DMS79 (cell line): ENCODE measurements at regions not wholly inside any gene's neighbourhood (a gene's known extent, or its start where the extent isn't known, plus 50 kb on each side); places are given as distances from the start of the nearest gene placed in this dataset.

Experiments
- DNase-seq: peaks from one replicate; lab custom pipeline; 2025; lab: John Stamatoyannopoulos, UW

GRCh38 chr5:118778941-118779340 lies 209.4 kb downstream of the DTWD2 start:
- no peak for DNase-seq

GRCh38 chr5:118777189-118777736 lies 211.1 kb downstream of the DTWD2 start:
- no peak for DNase-seq

GRCh38 chr5:118776755-118777154 lies 211.6 kb downstream of the DTWD2 start:
- DNase-seq = no peak

GRCh38 chr5:118775790-118776499 lies 212.4 kb downstream of the DTWD2 start:
- no peak for DNase-seq

GRCh38 chr5:118768607-118769175 lies 219.7 kb downstream of the DTWD2 start:
- DNase-seq = no peak

DNA sequence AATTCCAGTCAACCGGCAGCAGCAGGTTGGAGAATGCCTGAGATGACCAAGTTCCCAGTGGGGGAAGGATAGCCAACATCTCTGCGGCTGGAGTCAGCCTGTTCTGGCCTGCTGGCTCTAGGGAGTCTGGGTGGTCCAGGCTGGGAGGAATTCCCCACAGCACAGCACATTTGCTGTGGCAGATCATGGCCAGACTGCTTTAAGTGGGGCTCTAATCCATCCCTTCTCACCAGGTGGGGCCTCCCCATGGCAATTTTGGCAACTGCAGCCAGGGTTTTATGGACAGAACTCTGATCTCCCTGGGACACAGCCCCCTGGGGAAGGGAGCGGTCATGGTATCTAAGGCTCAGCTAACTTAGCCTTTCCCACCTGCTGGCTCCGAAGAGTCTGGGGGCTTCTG lies 226.1 kb downstream of the DTWD2 start:
- no peak for DNase-seq

GRCh38 chr5:118761814-118762213 lies 226.5 kb downstream of the DTWD2 start:
- no peak for DNase-seq

DNA sequence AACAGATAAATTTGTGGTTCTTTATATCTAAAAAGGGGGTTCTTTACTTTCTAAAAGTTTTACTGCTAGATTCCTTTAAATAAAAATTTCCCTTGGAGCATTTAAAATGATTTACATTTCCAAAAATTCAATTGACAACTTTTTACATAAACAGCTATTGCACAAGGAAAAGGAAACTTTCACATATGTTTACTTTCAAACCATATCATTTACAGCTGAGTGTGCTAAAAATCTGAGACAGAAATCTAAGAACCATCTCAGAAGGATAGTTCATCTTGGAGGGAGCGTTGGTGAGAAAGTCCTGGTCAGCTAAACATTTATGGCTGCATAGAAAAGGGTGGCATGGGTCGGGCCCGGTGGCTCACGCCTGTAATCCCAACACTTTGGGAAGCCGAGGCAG lies 235.4 kb downstream of the DTWD2 start:
- no peak for DNase-seq

GRCh38 chr5:118736396-118736795 lies 252.0 kb downstream of the DTWD2 start:
- DNase-seq = no peak

GRCh38 chr5:118733394-118733793 lies 255.0 kb downstream of the DTWD2 start:
- DNase-seq = no peak

- DNase-seq = no peak
These were observed 260.2 kb downstream of the DTWD2 start for GRCh38 chr5:118728191-118728590.

- peak; percentile 54 for DNase-seq
These were observed 261.5 kb downstream of the DTWD2 start for GRCh38 chr5:118726891-118727290.

GRCh38 chr5:118723021-118723338 lies 265.4 kb downstream of the DTWD2 start:
- no peak for DNase-seq

- no peak for DNase-seq
These were observed 266.0 kb downstream of the DTWD2 start for GRCh38 chr5:118722122-118723020.

GRCh38 chr5:118711727-118712126 lies 276.6 kb downstream of the DTWD2 start:
- no peak for DNase-seq

GRCh38 chr5:118705959-118706667 lies 282.2 kb downstream of the DTWD2 start:
- DNase-seq = peak; percentile 15

DNA sequence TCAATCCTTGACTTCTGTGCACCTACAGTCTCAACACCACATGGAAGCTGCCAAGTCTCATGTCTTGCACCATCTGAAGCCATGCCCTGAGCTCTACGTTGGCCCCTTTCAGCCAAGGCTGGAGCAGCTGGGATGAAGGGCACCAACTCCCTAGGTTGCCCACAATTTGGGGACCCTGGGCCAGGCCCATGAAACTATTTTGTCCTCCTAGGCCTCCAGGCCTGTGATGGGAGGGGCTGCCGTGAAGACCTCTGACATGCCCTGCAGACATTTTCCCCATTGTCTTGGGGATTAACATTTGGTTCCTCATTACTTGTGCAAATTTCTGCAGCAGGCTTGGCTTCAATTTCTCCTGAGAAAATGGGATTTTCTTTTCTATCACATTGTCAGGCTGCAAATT lies 285.1 kb downstream of the DTWD2 start:
- DNase-seq = no peak

DNA sequence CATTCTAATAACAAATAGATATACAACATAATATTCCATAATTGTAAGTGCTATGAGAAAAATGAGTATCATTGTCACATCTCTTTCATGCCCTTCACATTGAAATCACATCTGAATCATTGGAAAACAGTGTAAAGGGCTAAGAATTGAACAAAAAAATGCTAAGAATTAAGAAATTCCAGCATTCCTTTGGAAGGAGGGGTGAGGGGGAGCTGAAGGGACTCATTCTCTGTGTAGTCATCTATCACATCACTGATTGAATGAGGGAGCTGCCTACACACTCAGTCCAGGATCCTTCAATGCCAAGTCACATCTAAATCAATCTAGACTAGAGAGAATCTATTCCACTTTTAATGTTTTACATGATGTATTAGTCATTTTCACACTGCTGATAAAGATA lies 286.6 kb downstream of the DTWD2 start:
- DNase-seq = no peak

- no peak for DNase-seq
These were observed 287.8 kb downstream of the DTWD2 start for GRCh38 chr5:118700510-118700909.

DNA sequence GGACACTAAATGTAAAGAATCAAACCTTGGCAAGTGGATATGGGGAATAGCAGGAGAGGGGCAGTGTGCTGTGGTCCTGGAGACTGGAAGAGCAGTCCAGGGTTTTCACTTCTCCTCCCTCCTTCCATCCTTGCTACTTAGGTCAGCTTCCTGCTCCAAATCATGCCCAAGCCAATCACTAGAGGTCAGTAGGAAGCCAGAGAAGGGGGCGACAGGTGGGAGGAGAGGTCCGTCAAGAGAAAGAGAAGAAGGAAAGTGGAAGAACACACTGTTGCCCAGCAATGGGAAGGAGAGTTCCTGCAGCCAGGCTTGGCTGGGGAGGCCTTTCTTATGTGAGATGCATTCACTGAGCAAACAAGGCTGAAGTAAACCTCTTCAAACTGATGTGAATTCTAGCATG lies 289.6 kb downstream of the DTWD2 start:
- no peak for DNase-seq

DNA sequence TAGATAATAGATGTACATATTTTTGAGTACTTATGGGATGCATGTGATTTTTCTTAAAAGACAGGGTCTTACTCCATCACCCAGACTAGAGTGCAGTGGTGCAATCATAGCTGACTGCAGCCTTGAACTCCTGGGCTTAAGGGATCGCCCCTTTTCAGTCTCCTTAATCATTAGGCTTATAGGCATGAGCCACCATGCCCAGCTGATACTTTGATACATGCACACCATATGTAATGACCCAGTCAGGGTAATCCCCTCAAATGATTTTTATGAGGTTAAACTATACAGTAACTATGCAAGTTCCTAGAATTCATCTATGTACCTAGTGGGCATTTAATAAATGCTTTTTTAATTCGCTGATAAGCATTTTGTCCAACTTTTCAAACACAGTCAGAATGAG lies 292.3 kb downstream of the DTWD2 start:
- no peak for DNase-seq

DNA sequence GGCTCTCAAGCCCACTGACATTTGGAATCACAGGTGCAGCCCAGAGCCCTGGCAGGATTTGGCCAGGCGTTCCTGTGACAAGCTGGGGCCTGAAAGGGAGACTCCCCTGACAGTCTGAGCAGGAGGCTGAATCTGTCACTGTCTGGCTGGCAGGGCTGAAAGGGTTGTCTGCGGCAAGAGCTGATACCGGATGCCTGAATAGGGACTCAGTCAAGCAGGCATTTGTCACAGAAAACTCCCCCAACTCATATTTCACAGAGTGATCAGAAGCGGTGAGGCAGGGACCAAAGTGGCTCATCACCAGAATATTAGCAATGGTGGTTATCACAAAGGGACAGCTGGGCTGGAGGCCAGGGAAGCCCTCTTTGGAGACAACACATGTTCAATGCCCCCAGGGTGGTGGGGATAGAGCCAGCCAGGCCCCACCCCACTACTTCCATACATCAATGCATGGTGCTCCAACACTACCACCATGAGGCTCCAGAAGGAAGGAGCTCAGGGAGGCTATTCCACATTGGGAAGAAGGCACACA lies 295.5 kb downstream of the DTWD2 start:
- DNase-seq = no peak
